Daoy (cell line): ENCODE measurements at regions not wholly inside any gene's neighbourhood (a gene's known extent, or its start where the extent isn't known, plus 50 kb on each side); places are given as distances from the start of the nearest gene placed in this dataset.
"Not testable (repeated sequence)": the region's sequence is repeated elsewhere in the genome, so short reads cannot be mapped to it uniquely, and the experiment has no call there.

Source experiments
- DNase-seq: peaks from one replicate; pipeline ENCODE4 v3.0.0-alpha.2; 2015; ENCODE audit warnings: low read depth

GRCh38 chr7:69309601-69310000 lies 288.7 kb upstream of the AUTS2 start:
- no peak for DNase-seq

- no peak for DNase-seq
Measured at GRCh38 chr7:69311489-69311888, 286.8 kb upstream of the AUTS2 start.

DNA sequence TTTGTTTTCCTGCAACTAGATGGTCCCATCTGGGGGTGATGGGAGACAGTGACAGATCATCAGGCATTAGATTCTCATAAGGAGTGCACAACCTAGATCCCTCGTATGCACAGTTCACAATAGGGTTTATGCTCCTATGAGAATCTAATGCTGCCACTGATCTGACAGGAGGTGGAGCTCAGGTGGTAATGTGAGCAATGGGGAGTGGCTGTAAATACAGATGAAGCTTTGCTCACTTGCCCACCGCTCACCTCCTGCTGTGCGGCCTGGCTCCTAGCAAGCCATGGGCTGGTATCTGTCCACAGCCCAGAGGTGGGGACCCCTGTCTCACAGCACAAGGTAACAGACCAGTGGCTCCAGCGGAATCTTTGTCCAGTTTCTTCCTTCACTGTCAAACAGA lies 284.4 kb upstream of the AUTS2 start:
- DNase-seq, result not testable (repeated sequence)

DNA sequence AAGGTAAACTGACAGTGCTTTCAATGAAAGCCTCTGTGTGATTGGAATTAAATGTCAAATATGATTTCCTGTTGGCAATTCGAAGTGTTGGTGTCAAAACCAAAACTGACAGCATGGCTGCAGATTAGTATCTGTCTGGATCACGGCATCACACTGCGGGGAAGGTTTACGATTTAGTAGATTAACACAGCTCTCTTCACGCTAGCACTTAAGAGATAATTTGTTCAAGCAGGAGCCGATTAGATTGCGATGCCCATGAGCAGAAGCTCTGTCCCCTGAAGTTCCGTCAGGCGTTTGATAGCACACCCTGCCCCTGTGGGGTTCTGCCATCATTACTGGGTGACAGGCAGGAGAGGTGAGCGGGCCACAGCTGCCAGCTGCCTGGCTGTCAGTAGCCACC lies 279.5 kb upstream of the AUTS2 start:
- DNase-seq, result no peak

DNA sequence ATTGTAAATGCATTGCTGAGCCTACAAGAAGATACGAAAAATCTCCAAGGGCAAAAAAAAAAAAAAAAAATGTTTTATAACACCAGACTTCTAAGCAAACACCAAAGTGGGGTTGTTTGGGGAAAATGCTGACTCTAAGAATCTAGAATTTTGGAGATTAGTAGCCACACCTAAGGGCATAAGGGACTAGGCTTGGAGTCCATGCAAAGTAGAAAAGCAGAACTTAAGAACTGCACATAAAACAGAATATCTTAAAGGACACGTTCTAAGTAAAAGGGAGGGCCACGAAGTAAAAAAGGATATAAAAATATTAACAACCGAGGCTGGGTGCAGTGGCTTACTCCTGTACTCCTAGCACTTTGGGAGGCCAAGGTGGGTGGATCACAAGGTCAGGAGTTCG lies 269.8 kb upstream of the AUTS2 start:
- DNase-seq, result no peak

- DNase-seq, result no peak
Measured at GRCh38 chr7:69334701-69335100, 263.6 kb upstream of the AUTS2 start.

- no peak for DNase-seq
Measured at GRCh38 chr7:69335331-69335730, 262.9 kb upstream of the AUTS2 start.

- no peak for DNase-seq
Measured at GRCh38 chr7:69336976-69337375, 261.3 kb upstream of the AUTS2 start.

DNA sequence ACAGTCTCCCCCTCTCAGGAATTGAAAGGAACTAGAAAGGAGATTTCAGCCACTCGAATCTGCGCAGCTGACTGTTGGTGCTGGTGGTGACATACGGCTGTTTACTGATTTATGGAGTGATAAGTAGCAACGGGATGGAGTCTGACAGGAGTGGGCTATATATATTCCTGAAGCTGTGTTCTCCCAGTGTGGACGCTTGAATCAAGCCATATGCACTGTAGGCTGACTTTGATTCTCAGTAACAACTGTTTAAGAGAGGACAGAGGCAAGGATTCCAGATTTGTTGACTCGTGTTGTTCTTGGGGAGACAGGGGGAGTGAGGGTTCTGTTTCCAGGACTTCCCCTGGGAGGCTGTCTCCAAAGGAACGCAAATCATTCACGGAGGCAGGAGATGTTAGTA lies 260.1 kb upstream of the AUTS2 start:
- no peak for DNase-seq

DNA sequence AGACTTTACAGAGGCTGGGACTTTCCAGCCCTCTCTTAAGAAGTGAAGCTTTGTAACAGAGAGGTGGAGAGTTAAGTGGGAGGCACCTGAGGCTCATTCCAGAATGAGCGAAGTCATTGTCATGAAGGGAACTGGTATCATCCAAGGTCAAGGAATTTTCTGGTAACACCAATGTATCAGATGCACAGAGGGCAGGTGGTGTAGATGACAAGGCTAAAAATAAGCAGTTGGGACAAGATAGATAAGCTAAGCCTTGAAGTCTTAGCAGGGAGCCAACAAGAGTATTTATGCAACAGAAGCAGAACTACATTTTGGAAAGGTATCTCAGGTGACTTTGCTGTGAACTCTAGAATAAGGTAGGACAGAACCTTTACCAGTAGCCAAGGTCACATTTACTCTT lies 257.0 kb upstream of the AUTS2 start:
- no peak for DNase-seq

DNA sequence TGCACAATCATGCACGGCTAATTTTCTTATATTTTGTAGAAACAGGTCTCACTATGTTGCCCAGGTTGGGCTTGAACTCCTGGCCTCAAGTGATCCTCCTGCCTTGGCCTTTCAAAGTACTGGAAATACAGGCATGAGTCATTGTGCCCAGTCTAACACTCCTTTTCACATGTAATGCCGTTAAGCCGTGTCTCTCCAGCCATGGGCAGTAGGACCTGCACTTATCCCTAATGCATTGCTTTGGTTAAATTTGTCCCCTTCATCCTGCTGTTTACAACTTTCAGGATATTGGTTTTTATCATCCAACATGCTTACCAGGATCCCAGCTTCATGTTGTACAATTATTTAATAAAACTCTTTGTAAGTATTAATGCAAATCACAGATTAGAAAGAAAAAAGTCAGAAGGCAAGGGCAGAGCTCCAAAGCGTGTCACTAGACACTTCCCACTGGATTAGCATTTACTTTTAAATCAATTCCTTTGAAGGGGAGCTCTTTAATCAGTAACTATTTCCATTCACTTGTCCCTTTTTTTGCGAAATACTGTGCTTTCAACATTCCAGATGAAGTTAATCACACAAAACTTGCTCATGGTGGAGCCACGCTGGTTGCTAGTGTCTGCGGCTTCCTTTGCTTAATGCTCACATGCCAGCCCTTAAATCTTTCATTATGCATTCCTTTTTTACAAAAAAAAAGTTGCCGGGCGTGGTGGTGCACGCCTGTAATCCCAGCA lies 256.0 kb upstream of the AUTS2 start:
- no peak for DNase-seq

GRCh38 chr7:69349291-69349690 lies 249.0 kb upstream of the AUTS2 start:
- DNase-seq, result no peak

DNA sequence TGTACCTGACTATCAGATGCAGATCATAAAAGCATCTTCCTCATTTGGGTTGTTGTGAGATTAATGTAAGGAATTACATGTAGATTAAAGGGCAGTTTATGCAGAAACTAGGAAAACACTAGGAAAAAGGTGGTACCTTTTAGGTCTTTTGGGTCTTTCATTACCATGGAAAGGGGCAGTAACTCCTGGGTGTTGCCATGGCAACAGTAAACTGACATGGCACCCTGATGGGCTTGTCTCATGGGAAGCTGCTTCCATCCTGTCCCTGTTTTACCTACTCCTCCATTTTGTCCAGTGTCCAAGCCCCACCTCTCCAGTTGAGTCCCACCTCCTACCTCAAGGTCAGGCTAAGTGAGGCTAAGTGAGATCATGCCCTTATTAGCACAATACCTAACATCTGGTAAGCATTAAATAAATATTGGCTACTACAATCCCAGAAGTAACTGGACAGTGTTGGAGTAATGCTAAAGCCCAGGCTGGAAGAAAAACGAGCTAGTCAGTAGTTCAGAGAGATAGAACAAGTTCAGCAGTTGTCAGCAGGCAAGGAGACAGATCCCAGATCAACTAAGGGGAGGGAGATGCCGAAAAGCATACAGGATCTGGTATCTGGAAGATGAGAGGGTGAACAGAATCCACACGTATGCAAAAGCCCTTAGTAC lies 240.0 kb upstream of the AUTS2 start:
- no peak for DNase-seq

DNA sequence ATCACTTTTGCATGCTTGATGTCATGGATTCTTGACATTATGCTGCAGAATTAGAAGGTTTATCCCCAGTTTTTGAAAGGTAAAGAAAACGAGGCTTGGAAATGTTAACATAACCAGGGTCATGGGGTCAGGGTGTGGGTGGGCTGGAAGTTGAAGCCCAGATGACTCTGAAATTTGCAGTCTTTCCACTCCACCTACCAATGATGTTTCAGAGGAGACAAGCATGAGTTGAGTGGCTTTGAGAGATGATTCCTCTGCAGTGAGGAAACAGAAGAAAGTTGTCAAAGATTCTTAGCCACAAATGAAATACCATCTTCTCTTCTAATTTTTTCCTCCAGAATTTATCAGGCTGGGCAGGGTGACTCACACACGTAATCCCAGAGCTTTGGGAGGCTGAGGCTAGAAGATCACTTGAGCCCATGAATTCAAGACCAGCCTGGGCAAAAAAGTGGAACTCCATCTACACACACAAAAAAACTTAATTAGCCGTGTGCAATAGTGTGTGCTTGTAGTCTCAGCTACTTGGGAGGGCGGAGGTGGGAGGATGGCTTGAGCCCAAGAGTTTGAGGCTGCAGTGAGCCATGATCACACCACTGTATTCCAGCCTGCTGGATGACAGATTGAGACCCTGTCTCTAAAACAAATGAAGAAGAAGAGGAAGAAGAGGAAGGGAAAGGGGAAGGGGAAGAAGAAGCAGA lies 239.1 kb upstream of the AUTS2 start:
- peak; percentile 36 for DNase-seq

DNA sequence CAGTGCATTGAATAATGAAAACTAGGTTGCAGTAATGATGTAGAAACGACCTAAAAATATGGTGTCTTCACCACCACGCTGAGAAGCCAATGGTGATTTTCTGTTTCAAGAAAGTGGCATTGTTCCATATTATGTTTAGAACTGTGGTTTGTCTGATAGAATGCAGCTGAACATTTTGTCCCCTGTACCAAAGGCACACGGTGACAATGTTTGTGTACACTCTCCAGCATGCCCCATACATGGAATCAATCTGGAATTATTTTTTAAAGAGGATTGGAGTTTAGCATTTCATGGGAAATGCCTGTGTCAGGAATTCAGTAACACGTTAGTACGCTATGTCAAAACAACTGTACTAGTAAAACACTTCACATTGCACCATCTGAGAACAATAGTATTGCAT lies 237.4 kb upstream of the AUTS2 start:
- DNase-seq, result no peak

GRCh38 chr7:69363136-69363535 lies 235.1 kb upstream of the AUTS2 start:
- peak; percentile 62 for DNase-seq

DNA sequence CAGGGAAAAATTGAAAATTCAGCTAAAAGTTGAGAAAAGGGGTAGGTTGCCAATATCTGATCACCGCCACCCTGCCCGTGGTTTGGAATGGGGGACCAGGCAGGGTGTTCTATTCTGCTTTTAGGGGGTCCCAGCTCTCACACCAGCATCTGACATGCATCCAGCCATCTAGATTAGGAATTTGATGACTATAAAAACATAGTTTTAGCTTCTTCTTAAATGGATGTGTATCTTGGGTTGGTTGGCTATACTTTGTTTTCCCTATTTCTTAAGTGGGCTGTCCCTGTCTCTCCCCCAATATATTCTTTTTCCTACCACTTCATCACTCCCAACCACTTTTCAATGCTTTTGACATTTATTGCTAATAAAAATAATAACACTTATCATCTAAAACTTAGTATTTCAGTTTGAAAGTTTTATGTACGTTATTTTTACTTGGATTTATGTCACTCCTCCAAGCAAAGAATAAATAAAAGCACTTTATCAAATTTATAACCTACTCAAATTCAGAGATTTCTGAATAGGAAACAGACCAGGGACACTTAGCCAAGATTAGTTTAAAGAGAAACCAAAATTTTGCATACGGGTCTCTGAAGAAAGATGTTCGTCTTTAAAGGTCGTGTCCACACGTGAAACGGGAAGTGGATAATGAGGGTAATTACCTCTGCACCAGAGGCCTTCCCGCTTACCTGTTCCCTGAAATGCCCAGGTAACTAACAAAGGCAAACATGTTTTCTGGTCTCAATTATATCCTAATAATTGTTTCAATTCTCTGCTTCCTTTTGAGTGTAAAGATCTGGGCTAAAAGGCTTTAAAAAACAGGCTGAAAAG lies 233.2 kb upstream of the AUTS2 start:
- no peak for DNase-seq

GRCh38 chr7:69365651-69366192 lies 232.6 kb upstream of the AUTS2 start:
- DNase-seq, result peak; percentile 70

DNA sequence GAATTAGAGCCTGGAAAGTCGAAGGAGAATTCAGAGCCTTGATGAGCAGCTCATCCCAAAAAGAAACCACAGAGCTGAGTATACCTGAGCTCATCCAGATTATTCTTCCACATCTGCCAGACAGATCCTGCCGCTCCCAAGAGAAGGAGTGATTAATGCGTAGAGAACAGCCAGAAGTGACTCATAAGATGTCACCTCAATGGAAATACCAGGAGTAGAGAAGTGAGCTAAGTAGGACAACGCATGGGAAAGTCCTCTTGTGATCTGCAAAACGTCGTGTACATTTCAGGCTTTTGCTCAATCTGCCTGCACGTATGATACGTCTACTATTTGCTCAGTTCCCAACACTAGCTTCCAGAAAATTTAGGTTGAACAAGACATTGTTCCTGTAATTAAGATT lies 230.5 kb upstream of the AUTS2 start:
- peak; percentile 86 for DNase-seq

DNA sequence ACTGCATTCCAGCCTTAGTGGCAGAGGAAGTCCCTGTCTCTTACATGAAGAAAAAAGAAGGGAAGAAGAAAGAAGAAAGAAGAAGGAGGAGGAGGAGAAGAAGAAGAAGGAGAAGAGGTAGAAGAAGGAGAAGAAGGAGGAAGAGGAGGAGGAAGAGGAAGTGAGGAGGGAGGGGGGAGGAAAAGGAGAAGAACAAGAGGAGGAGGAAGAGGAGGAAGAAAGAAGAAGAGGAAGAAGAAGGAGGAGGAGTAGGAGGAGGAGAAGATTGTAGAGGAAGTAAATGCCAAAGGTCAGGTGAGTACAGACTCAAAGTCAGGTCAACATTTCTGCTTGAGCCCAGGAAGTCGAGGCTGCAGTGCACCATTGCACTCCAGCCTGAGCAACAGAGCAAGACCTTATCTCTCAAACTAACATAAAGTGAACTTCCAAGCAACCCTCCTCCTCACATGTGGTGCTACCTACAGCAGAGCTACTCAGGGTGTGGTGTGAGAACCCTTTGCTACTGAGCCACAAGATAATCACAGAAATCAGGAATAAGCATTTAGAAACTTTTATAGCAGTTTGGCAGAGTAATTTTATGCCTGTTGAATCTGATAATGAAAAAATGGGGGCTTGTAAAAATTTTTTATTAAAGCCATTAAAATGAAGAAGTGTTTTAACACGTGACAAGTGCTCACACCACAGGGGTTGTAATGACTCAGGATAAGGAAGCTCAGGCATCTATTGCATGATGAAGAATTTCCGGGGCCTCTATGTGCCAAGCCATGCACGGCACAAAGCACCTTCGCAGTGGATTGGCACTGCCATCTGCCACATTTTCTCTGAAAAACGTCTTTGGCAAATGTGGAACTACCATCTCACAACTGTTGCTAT lies 224.9 kb upstream of the AUTS2 start:
- DNase-seq, result peak; percentile 73

GRCh38 chr7:69374044-69374425 lies 224.2 kb upstream of the AUTS2 start:
- no peak for DNase-seq
